Activated CD4-positive, alpha-beta T cell treated with anti-CD3 and anti-CD28 coated beads, Interleukin-2, amount 50 U/mL, for 48 hours (primary cell): ENCODE measurements at regions not wholly inside any gene's neighbourhood (a gene's known extent, or its start where the extent isn't known, plus 50 kb on each side); places are given as distances from the start of the nearest gene placed in this dataset.

Experiments used
- DNase-seq, 2 experiments: peaks; one replicate each; pipeline ENCODE4 v3.0.0-alpha.2; 2020

DNA sequence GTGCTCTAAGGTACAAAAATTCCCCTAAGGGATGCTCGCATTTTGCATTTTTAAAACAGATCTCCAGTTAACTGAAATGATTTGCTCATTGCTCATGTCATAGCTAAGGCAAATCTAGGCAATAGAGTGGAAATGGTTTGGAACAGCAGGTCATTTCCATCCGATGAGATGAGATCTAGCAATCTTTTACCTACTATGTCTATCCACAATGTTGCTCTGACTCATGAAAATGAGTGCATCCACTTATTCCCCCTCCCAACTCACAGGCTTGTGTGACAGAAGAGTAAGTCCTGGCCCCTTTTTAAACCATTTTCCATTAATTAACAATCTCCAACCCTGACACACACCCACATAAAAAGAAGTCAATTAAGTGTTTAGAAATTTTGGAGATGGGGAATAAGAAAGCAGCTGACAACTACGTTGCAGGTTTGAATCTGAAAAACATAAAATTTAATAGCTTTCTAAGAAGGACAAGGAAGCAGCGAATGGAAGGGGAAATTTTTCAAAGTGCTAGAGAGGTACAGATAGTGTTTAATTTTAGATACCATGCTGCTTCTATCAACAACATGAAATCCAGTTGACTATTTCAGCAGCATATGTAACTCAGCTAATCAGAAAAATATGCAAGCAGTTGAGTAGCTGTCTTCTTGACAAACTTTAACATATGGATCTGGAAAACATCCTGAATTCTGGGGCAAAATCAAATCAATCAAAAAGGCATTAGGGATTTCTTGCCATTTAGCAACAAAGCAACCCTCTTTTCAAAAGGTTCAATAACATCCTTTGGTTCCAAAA, 112.0 kb downstream of the TMCO5A start:
- DNase-seq = no peak

DNA sequence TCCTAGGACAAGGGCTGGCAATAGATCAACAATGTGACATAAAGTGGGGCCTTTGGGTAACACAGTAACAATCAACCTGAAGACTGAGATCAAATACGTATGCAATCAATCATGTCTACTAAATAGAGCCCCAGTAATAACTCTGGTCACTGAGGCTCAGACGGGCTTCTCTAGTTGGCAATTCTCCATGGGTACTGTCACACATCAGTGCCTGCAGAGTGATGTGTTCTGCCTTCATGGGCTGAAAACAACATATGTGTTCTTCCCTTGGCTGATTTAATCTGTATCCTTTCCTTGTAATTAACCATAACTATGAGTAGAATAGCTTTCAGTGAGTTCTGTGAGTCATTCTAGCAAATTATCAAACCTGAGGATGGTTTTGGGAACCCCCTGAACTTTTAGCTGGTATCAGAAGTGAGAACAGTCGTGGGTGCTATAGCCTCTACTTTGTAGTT, 113.6 kb downstream of the TMCO5A start:
- DNase-seq = no peak

- DNase-seq = no peak
These were observed 115.5 kb downstream of the TMCO5A start for GRCh38 chr15:38049891-38050290.

DNA sequence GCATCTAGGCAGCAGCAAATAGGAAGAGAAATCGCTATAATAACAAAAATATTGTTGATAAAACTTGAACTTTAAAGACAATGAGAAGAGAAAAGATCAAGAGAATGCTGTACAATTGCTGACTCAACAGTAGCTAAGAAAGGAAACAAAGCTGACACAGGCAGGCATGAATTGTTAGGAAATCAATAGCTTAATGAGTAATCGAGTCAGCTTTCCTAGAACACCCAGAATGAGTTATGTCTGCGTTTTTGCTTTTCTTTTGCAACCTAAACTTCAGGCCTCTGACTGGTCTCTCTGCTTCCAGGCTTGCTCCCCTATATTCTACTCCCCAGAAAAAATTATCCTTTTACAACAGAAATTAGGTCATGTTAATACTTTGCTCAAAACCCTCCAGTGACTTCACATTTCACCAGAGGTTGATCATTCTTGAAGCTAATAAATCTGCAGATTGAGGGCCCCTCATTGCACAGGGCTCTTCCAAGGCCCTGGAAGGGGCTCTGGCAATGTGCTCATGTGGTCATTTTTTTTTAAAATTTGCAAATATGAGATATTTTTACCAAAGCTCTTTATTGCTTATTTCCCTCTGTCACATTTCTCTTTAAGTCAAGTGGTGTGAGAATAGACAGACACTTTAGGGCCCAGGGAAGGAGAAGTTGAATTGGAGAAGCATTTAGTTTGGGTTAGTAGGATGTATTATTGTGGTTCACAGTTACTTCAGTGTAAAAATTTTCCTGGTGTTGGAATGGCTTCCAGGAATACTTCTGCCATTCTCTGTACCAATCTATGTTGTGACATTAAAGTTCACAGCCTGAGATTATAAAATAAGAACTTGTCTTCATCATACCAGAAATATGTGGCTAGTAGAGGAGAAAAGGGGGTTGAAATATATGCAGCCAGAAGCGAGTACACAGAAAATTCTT, 116.3 kb downstream of the TMCO5A start:
- no peak for DNase-seq

DNA sequence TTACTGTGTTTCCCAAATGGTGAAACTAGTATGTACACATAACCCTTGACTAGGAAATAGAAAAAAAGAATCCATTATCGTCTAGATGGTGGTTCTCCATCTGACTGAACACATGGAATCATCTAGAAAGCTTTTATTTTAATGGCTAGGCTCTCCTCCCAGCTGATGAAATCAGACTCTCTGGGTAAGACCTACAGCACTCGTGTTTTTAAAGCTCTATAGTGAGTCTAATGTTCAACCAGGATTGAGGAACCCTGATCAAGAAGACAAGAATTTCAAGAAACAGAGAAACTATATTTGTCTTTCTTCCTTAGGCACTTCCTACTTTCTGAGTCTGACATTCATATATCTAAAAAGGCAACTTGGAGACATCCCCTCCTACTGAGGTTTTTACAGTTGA, 118.8 kb downstream of the TMCO5A start:
- DNase-seq = no peak

- no peak for DNase-seq
These were observed 119.3 kb downstream of the TMCO5A start for GRCh38 chr15:38053776-38054175.

GRCh38 chr15:38054488-38054887, 120.0 kb downstream of the TMCO5A start:
- no peak for DNase-seq

GRCh38 chr15:38058596-38059075, 124.2 kb downstream of the TMCO5A start:
- DNase-seq = no peak

DNA sequence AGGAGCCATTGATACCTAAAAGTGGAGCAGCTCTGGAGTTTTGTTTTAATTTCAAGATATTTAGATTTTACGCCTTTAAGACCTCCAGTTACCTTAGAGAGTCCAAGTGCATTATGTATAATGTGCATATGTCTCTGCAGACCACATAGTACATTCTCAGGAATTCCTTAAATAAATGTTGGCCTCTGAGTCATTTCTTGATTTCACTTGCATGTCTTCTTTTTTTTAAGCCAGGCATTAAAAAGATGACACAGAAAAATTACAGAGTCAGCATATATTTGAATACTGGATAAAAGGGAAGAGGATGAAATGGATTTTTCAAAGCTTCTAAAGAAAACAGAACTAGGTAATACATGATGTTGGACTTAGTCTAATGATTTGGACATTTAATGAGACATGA, 125.2 kb downstream of the TMCO5A start:
- no peak for DNase-seq

DNA sequence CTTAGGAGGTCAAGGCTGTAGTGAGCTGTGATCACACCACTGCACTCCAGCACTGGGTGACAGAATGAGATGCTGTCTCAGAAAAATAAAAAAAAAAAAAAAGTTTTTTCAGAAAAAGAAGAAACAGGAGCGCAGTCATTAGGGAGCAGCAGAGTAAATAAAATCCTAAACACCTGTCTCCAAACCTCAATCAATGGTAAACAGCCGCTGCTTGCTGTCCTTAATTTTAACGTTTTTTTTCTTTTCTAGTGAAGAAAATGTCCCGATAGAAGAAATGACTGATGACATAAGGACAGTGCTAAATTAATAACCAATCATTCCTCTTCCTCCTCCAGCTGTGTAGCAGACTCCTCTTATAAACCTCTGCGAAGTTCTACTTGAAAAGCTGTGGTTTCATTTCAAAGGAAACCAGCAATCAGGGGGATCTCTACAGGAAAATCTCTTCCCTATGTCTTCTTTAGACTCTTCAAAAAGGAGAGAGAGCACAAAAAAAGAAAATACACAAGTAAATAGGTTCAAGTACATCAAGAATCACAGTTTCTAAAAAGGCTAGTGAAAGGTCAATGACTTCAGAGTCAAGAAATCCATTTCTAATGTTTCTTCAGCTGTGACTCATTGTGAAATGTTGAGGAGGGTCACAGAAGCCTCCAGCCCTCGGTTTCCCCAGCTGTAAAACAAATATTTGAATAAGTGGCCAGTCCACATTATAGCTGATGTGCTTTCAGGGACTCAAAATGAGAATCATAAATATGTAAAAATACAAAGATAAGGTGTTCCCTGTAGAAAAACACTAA, 127.6 kb downstream of the TMCO5A start:
- no peak for DNase-seq

- DNase-seq = no peak
These were observed 128.3 kb downstream of the TMCO5A start for GRCh38 chr15:38062696-38063095.

DNA sequence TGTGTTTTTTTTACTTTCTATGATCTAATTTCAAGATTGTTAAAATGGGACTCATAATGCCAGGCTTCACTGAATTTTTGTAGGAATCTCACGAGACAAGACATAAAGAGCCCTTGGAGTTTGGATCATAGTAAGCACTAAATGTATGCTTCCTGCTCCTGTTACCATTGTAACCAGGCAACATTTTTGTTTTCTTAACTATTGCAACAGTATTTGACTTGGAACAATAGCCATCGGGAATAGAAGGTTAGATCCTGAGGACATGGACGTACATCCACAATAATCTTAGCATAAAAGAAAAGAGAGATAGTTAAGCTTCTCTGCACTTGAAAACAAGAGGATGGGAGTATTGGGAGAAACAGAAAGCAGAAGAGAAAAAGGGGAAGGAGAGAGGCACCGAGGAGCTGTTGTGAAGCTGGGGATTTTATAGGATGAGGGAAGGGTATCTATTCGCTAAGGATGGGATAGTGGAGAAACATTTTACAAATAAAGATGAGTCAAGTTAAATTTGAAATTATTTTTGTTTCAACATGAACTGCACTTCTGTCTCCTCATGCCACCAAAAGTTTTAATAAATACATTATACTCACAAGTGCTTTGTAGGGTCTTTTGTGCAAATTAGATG, 131.4 kb downstream of the TMCO5A start:
- DNase-seq = no peak

GRCh38 chr15:38066612-38067011, 132.2 kb downstream of the TMCO5A start:
- DNase-seq = no peak

DNA sequence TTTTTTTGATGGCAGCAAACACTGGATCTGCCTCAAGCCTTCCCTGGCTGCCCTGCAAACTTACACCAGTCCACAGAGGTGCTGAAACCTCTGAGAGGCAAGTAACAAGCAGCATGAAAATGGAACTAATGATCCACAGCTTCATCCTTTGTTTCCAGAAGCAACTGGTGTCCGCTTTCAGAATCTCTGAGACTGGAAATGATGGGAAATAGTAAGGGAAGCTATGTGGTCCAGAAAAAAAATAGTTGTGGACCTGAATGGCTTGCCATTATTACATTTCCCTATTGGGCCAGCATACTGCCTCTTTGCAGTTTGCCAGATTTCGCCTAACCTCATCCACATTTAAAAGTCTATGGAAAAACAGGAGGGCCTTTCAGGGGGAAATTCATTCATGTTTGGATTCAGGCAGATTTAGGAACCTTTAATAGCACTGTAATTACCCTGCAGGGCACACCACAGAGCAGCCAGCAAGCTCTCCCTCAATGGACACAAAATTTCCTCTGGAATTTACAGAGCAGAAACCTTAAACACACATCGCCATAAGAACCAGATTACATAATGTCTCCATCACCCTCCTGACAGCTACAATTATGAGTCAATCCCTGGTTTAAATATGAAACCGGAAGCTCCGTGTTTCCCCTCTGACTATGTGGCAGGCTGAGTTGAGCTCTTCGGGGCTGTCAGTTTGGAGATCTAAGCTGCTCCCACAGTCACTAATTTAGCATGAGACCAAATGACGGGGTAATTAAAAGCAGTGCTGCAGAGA, 134.4 kb downstream of the TMCO5A start:
- DNase-seq = peak in 1 of 2 experiments; percentile 18

GRCh38 chr15:38069511-38070011, 135.1 kb downstream of the TMCO5A start:
- no peak for DNase-seq

DNA sequence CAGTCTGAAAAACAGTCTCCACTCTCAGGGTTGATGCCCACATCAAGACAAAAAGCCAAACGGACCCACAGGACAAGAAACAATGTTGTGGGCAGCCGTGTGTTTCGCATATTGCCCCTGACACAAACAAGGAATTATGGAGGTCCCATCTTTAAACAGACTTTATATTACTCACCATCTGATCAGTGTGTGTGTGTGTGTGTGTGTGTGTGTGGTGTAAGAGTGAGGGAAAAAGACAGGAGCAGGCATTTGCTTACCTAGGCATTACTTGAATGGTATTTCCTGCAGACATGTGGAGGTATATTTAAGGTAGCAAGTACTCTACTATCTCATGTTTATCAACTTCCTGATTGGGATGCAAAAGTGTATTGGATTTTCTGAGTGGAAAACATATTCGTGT, 136.3 kb downstream of the TMCO5A start:
- no peak for DNase-seq

DNA sequence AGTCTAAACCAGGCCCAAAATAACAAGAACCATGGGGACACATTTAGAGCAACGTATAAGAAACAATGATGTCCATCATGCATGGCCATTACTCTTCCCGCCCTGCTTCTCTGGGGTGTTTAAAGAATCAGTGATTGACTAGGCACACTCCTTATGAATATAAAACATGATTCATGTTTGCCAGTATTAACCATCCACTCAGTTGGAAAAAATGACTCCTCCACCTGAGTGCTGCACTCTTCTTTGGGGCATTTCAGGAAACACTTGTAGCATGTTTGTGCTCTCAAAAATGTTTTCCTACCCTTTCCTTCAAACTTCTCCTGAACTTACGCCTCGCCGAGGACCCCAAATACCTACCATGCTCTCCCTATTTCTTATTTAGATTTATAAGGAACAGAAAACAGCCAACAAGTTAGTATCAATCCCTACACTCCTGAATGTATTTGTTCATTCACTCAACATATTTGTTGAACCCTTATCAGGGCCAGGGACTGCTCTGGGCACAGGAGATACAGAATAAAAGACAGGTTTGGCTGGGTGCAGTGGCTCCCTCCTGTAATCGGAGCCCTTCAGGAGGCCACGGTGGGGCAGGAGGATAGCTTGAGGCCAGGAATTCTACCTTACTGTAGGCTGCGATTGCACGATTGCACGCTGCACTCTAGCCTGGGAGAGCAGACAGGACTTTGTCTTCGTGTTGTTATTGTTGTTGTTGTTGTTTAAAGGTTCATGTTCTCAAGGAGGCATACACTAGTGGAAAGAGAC, 137.0 kb downstream of the TMCO5A start:
- no peak for DNase-seq

GRCh38 chr15:38072007-38072347, 137.5 kb downstream of the TMCO5A start:
- DNase-seq = no peak

GRCh38 chr15:38072348-38073177, 138.1 kb downstream of the TMCO5A start:
- DNase-seq = peak in 1 of 2 experiments; percentile 31
